ENCODE measurements at regions not wholly inside any gene's neighbourhood (a gene's known extent, or its start where the extent isn't known, plus 50 kb on each side); places are given as distances from the start of the nearest gene placed in this dataset.

DNA sequence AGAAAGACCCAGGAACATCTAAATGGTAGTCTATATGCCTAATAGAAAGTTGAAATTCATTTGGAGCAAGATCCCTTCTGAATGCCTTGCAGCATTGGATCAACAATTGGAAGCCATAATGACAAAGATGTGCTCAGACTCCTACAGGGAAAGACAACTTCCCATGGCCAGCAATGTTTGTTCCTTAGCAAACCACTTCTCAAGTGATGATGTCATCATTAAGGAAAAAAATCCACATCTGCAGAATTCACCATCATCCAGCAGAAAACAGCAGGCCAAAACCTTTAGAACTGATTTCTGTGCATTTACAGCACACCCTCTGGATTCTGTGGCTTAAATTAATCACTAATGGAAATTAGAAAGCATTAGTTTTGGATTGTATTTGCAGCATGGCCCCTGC lies 82.4 kb upstream of the ZIC3 start:
- Mint-ChIP-seq H3K27ac (no peak overlapping the region), H3K4me1 (no peaks in the 10 kb centered on the region), H3K9me3 (no peaks in the 10 kb centered on the region), H3K4me3 (no peak overlapping the region), H3K27me3 (no peaks in the 10 kb centered on the region), H3K36me3 (no peaks in the 10 kb centered on the region)
- Histone ChIP-seq H3K4me1 (ENCODE audit: insufficient read depth, low read length) (no peaks in the 10 kb centered on the region), H3K4me3 (ENCODE audit: low read length in 2 of 2) (no peak overlapping the region), H3K27me3 (ENCODE audit: insufficient read depth, low read length) (no peaks in the 10 kb centered on the region), H3K9me3 (ENCODE audit: control insufficient read depth in 1 of 2, low read length in 2 of 2) (no peaks in the 10 kb centered on the region), H3K36me3 (ENCODE audit: insufficient read depth, low read length) (no peaks in the 10 kb centered on the region), H3K27ac (ENCODE audit: low read depth, low read length) (no peak overlapping the region)
- ChIA-PET POLR2A (ENCODE audit: partially characterized antibody) (no interaction called here), CTCF (ENCODE audit: partially characterized antibody) (no interaction called here)
- intact Hi-C loops (cut with micrococcal nuclease): no loop called here
- no peak for DNase-seq

DNA sequence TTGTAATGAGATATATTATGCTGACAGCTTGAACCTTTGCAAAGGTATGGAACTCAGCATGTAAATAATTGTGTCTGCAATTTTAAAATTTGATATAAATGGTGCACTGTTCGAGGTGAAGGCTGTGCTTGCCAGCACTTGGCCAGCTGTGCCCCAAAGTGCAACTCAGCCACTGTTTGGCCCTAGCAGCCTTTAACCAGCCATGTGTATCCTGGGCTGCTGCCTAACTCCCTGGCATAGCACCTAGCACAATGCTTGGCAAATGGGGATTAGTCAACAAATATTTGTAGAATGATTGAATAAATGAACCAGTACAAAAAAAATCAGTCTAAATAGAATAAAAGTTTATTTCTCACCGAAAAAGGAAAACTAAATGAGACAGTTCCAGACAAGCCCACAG lies 83.8 kb upstream of the ZIC3 start:
- H3K4me3 ChIP-seq (ENCODE audit: low read length in 2 of 2): no peak overlapping the region
- CTCF ChIA-PET (ENCODE audit: partially characterized antibody): no interaction called here
- no peaks in the 10 kb centered on the region for H3K27me3 Mint-ChIP-seq
- no peaks in the 10 kb centered on the region for H3K27me3 ChIP-seq (ENCODE audit: insufficient read depth, low read length)
- H3K36me3 Mint-ChIP-seq: no peaks in the 10 kb centered on the region
- H3K9me3 ChIP-seq (ENCODE audit: control insufficient read depth in 1 of 2, low read length in 2 of 2): no peaks in the 10 kb centered on the region
- no peak overlapping the region for H3K27ac Mint-ChIP-seq
- DNase-seq: no peak
- no peaks in the 10 kb centered on the region for H3K4me1 ChIP-seq (ENCODE audit: insufficient read depth, low read length)
- no peaks in the 10 kb centered on the region for H3K9me3 Mint-ChIP-seq
- H3K27ac ChIP-seq (ENCODE audit: low read depth, low read length): no peak overlapping the region
- no peaks in the 10 kb centered on the region for H3K36me3 ChIP-seq (ENCODE audit: insufficient read depth, low read length)
- H3K4me3 Mint-ChIP-seq: no peak overlapping the region
- H3K4me1 Mint-ChIP-seq: no peaks in the 10 kb centered on the region
- intact Hi-C loops (cut with micrococcal nuclease): no loop called here
- POLR2A ChIA-PET (ENCODE audit: partially characterized antibody): no interaction called here

DNA sequence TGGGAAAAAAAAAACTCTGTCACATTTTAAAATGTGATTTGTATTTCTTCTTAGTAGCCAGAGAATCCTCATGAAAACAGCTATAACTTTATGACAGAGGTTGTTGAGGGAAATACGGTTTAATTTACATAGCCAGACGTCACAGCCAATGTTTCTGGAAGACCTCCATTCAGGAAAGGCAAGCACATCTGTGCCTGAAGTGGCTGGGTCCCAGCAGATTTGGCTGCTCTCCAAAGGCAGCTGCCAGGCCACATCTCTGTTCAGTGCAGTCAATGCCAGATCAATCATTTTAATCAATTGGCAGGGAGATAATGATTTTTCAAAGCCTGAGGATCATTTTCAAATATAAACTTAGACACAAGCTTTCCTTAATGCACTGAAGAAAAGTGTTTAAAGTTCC lies 86.5 kb upstream of the ZIC3 start:
- no peak for DNase-seq
- no peak overlapping the region for H3K27ac Mint-ChIP-seq
- H3K27ac ChIP-seq (ENCODE audit: low read depth, low read length): no peak overlapping the region
- ChIA-PET CTCF (ENCODE audit: partially characterized antibody) (no interaction called here), POLR2A (ENCODE audit: partially characterized antibody) (no interaction called here)
- no peaks in the 10 kb centered on the region for H3K36me3 Mint-ChIP-seq
- H3K27me3 ChIP-seq (ENCODE audit: insufficient read depth, low read length): no peaks in the 10 kb centered on the region
- H3K4me1 Mint-ChIP-seq: no peaks in the 10 kb centered on the region
- H3K4me3 ChIP-seq (ENCODE audit: low read length in 2 of 2): no peak overlapping the region
- no peaks in the 10 kb centered on the region for H3K36me3 ChIP-seq (ENCODE audit: insufficient read depth, low read length)
- H3K27me3 Mint-ChIP-seq: no peaks in the 10 kb centered on the region
- no peaks in the 10 kb centered on the region for H3K9me3 ChIP-seq (ENCODE audit: control insufficient read depth in 1 of 2, low read length in 2 of 2)
- intact Hi-C loops (cut with micrococcal nuclease): no loop called here
- no peak overlapping the region for H3K4me3 Mint-ChIP-seq
- no peaks in the 10 kb centered on the region for H3K4me1 ChIP-seq (ENCODE audit: insufficient read depth, low read length)
- no peaks in the 10 kb centered on the region for H3K9me3 Mint-ChIP-seq

GRCh38 chrX:137441711-137442110 lies 124.2 kb upstream of the ZIC3 start:
- H3K4me3 ChIP-seq (ENCODE audit: low read length in 2 of 2): no peak overlapping the region
- no peaks in the 10 kb centered on the region for H3K36me3 Mint-ChIP-seq
- no peaks in the 10 kb centered on the region for H3K4me1 Mint-ChIP-seq
- no peak for DNase-seq
- CTCF ChIA-PET (ENCODE audit: partially characterized antibody): no interaction called here
- H3K27me3 Mint-ChIP-seq: peaks cover 0 to 1% of the 10 kb centered on the region in 2 donors
- H3K27me3 ChIP-seq (ENCODE audit: insufficient read depth, low read length): no peaks in the 10 kb centered on the region
- H3K27ac ChIP-seq (ENCODE audit: low read depth, low read length): no peak overlapping the region
- intact Hi-C loops (cut with micrococcal nuclease): no loop called here
- no peak overlapping the region for H3K4me3 Mint-ChIP-seq
- no peaks in the 10 kb centered on the region for H3K4me1 ChIP-seq (ENCODE audit: insufficient read depth, low read length)
- H3K27ac Mint-ChIP-seq: no peak overlapping the region
- POLR2A ChIA-PET (ENCODE audit: partially characterized antibody): no interaction called here
- no peaks in the 10 kb centered on the region for H3K9me3 ChIP-seq (ENCODE audit: control insufficient read depth in 1 of 2, low read length in 2 of 2)
- H3K9me3 Mint-ChIP-seq: peaks cover 0 to 20% (median 5%) of the 10 kb centered on the region in 8 donors
- no peaks in the 10 kb centered on the region for H3K36me3 ChIP-seq (ENCODE audit: insufficient read depth, low read length)

GRCh38 chrX:137432609-137433008 lies 133.3 kb upstream of the ZIC3 start:
- Mint-ChIP-seq H3K27me3 (peaks cover 7 to 13% of the 10 kb centered on the region in 2 donors), H3K4me3 (no peak overlapping the region), H3K4me1 (peaks cover 0 to 7% (median 2%) of the 10 kb centered on the region in 4 donors), H3K36me3 (no peaks in the 10 kb centered on the region), H3K27ac (no peak overlapping the region), H3K9me3 (peaks cover 0 to 20% (median 11%) of the 10 kb centered on the region in 8 donors)
- no peak for DNase-seq
- no peaks in the 10 kb centered on the region for H3K27me3 ChIP-seq (ENCODE audit: insufficient read depth, low read length)
- no peaks in the 10 kb centered on the region for H3K36me3 ChIP-seq (ENCODE audit: insufficient read depth, low read length)
- H3K4me3 ChIP-seq (ENCODE audit: low read length in 2 of 2): no peak overlapping the region
- ChIA-PET POLR2A (ENCODE audit: partially characterized antibody) (no interaction called here), CTCF (ENCODE audit: partially characterized antibody) (no interaction called here)
- intact Hi-C loops (cut with micrococcal nuclease): no loop called here
- peaks cover 6% of the 10 kb centered on the region for H3K4me1 ChIP-seq (ENCODE audit: insufficient read depth, low read length)
- no peaks in the 10 kb centered on the region for H3K9me3 ChIP-seq (ENCODE audit: control insufficient read depth in 1 of 2, low read length in 2 of 2)
- H3K27ac ChIP-seq (ENCODE audit: low read depth, low read length): no peak overlapping the region

GRCh38 chrX:137431693-137432488 lies 134.0 kb upstream of the ZIC3 start:
- CTCF ChIA-PET (ENCODE audit: partially characterized antibody): no interaction called here
- intact Hi-C loops (cut with micrococcal nuclease): no loop called here
- H3K4me3 Mint-ChIP-seq: no peak overlapping the region

DNA sequence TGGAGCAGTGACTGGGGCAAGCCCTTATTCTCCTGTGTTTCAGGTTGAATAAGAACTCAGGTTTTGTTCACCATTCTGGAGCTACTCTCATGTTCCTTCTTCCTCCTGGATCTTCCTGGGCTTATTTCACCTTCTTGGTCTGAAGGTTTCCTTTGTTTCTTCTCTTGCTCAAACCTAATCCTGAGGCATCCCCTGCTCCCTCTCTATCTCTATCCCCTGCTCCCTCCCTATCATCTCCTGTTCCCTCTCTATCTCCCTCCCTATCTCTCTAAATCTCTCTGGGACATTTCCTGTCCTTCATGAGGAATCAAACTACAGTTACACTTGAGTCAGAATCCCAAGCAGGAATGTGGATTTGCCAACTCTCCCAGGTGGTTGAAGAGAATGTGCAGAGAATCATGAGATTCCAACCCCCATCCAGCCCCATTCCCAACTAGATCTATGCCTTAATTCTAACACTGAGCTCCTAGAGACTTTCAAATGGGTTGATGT lies 134.9 kb upstream of the ZIC3 start:
- peak overlapping the region in 1 of 8 donors; percentile 41 for H3K4me3 Mint-ChIP-seq
- DNase-seq: no peak
- H3K36me3 Mint-ChIP-seq: no peaks in the 10 kb centered on the region
- Histone ChIP-seq H3K4me1 (ENCODE audit: insufficient read depth, low read length) (peaks cover 11% of the 10 kb centered on the region), H3K27ac (ENCODE audit: low read depth, low read length) (no peak overlapping the region), H3K36me3 (ENCODE audit: insufficient read depth, low read length) (no peaks in the 10 kb centered on the region), H3K9me3 (ENCODE audit: control insufficient read depth in 1 of 2, low read length in 2 of 2) (no peaks in the 10 kb centered on the region), H3K4me3 (ENCODE audit: low read length in 2 of 2) (no peak overlapping the region), H3K27me3 (ENCODE audit: insufficient read depth, low read length) (peaks cover 2% of the 10 kb centered on the region)
- CTCF ChIA-PET (ENCODE audit: partially characterized antibody): no interaction called here
- peaks cover 9 to 12% of the 10 kb centered on the region in 2 donors for H3K27me3 Mint-ChIP-seq
- intact Hi-C loops (cut with micrococcal nuclease): no loop called here
- peaks cover 0 to 17% (median 6%) of the 10 kb centered on the region in 8 donors for H3K9me3 Mint-ChIP-seq
- POLR2A ChIA-PET (ENCODE audit: partially characterized antibody): no interaction called here
- H3K27ac Mint-ChIP-seq: no peak overlapping the region
- H3K4me1 Mint-ChIP-seq: peaks cover 2 to 11% (median 7%) of the 10 kb centered on the region in 4 donors

More at GRCh38 chrX:137431693-137432488, 134.0 kb upstream of the ZIC3 start:
- Mint-ChIP-seq H3K27ac (no peak overlapping the region), H3K4me1 (peaks cover 0 to 10% (median 3%) of the 10 kb centered on the region in 4 donors), H3K9me3 (peaks cover 0 to 17% (median 7%) of the 10 kb centered on the region in 8 donors), H3K27me3 (peaks cover 7 to 13% of the 10 kb centered on the region in 2 donors), H3K36me3 (no peaks in the 10 kb centered on the region)
- DNase-seq: no peak
- Histone ChIP-seq H3K4me3 (ENCODE audit: low read length in 2 of 2) (no peak overlapping the region), H3K4me1 (ENCODE audit: insufficient read depth, low read length) (peaks cover 11% of the 10 kb centered on the region), H3K27ac (ENCODE audit: low read depth, low read length) (no peak overlapping the region), H3K27me3 (ENCODE audit: insufficient read depth, low read length) (no peaks in the 10 kb centered on the region), H3K36me3 (ENCODE audit: insufficient read depth, low read length) (no peaks in the 10 kb centered on the region), H3K9me3 (ENCODE audit: control insufficient read depth in 1 of 2, low read length in 2 of 2) (no peaks in the 10 kb centered on the region)
- POLR2A ChIA-PET (ENCODE audit: partially characterized antibody): no interaction called here

Data from CD4-positive, alpha-beta memory T cell (primary cell).